Small intestine (tissue), 7 donors: ENCODE measurements at regions not wholly inside any gene's neighbourhood (a gene's known extent, or its start where the extent isn't known, plus 50 kb on each side); places are given as distances from the start of the nearest gene placed in this dataset.
A peak's percentile ranks its signal among the peaks of the same experiment; 100 is the strongest.
"Not testable (repeated sequence)": the region's sequence is repeated elsewhere in the genome, so short reads cannot be mapped to it uniquely, and the experiment has no call there.

ENCODE experiments used
- DNase-seq, 2 donors: peaks; one replicate each; pipeline versions ENCODE4 v3.0.0 to v3.0.0-alpha.2; 2013
- FAIRE-seq: peaks from 2 replicates; lab custom pipeline; 2012; peaks lifted over from hg19 to GRCh38; lab: Jason Lieb, UNC
- H3K27ac ChIP-seq, 3 donors: one replicate each; pipeline ENCODE4 v1.5.1; 2013; ENCODE audit warnings: low read length in 2 of 3, mild to moderate bottlenecking in 2 of 3, control low read depth in 1 of 3, inconsistent platforms in 1 of 3, low read depth in 1 of 3, moderate library complexity in 1 of 3
- H3K27me3 ChIP-seq, 3 donors: one replicate each; pipeline ENCODE4 v1.6.1; 2013; ENCODE audit warnings: low read length in 3 of 3, inconsistent platforms in 1 of 3; ENCODE audit not compliant: control insufficient read depth in 3 of 3, insufficient read depth in 3 of 3
- H3K36me3 ChIP-seq, 3 donors: one replicate each; pipeline ENCODE4 v1.6.1; 2013; ENCODE audit warnings: low read length in 3 of 3, inconsistent platforms in 1 of 3, low read depth in 1 of 3, mild to moderate bottlenecking in 1 of 3, moderate library complexity in 1 of 3; ENCODE audit not compliant: control insufficient read depth in 3 of 3, insufficient read depth in 2 of 3
- H3K4me1 ChIP-seq, 3 donors: one replicate each; pipeline ENCODE4 v1.6.1; 2013; ENCODE audit warnings: low read length in 2 of 3, inconsistent platforms in 1 of 3, low read depth in 1 of 3, mild to moderate bottlenecking in 1 of 3, moderate library complexity in 1 of 3; ENCODE audit not compliant: control insufficient read depth in 3 of 3, insufficient read depth in 2 of 3
- H3K4me3 ChIP-seq, 3 donors: one replicate each; pipeline ENCODE4 v1.5.1; 2013; ENCODE audit warnings: low read length in 3 of 3, control low read depth in 1 of 3, inconsistent platforms in 1 of 3, low read depth in 1 of 3, mild to moderate bottlenecking in 1 of 3, moderate library complexity in 1 of 3
- H3K9me3 ChIP-seq, 2 donors: one replicate each; pipeline ENCODE4 v1.6.1; 2013; ENCODE audit warnings: low read depth in 1 of 2, low read length in 1 of 2; ENCODE audit not compliant: control insufficient read depth in 2 of 2, insufficient read depth in 1 of 2
- WGBS, 3 donors: extraction: QIAGEN DNeasy Blood & Tissue Kit; methylation state at CpG; one replicate each; pipeline ENCODE4 v1.1.7; 2013; 5-methylcytosine and 5-hydroxymethylcytosine counted together
- donor health status: healthy with polysubstance abuse.
- donor health status: control.
- donor health status: control.
- donor health status: Bipolar disorder and iron deficiency.
- donor health status: healthy.

DNA sequence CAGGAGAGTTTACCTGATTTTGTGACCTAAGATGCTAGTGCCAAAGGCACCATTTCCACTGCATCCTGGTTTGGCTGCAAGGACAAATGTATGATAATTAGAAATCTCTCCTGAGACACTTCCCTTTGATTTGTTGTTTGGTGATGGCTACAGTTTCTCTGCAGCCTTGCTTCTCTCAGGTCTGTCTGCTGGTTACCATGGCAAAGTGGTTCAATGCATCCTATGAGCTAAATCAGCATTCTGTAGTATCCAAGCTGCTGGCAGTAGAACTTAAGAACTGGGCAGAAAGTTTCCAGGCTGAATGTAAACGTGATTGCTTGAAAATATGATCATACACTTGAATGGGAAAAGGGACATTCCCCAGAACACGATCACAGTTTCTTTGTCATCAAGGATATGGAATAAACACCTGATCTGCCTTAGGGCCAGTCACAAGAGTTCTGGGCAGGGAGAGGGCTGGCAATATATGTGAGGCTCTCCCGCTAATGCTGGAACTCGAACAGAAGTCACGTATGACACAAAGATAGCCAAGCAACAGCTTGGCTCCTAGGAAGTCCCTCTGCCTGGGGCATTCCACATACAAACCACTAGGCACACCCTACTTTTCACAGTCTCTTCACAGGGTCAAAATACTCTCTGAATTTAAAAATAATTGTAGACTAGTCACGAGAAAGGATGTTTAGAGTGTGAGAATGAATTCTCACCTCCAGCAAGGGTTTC is 138.1 kb upstream of the GRAMD2B start:
- H3K27ac ChIP-seq: no peak overlapping the region
- no peaks in the 10 kb centered on the region for H3K27me3 ChIP-seq
- H3K9me3 ChIP-seq: no peaks in the 10 kb centered on the region
- no peak for DNase-seq
- H3K4me3 ChIP-seq: no peak overlapping the region
- 84 to 88% (median 87%) methylated on average over 6 of the region's 6 CpGs for WGBS, 3 donors
- H3K36me3 ChIP-seq: no peaks in the 10 kb centered on the region
- no peaks in the 10 kb centered on the region for H3K4me1 ChIP-seq
- FAIRE-seq: no peak

DNA sequence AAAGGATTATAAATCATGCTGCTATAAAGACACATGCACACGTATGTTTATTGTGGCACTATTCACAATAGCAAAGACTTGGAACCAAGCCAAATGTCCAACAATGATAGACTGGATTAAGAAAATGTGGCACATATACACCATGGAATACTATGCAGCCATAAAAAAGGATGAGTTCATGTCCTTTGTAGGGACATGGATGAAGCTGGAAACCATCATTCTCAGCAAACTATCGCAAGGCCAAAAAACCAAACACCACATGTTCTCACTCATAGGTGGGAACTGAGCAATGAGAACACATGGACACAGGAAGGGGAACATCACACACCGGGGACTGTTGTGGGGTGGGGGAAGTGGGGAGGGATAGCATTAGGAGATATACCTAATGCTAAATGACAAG is 127.1 kb upstream of the GRAMD2B start:
- H3K36me3 ChIP-seq, H3K4me3 ChIP-seq, H3K9me3 ChIP-seq, H3K27me3 ChIP-seq, H3K4me1 ChIP-seq, DNase-seq, FAIRE-seq, H3K27ac ChIP-seq: not testable (repeated sequence)
- WGBS, 3 donors: 75 to 100% (median 92%) methylated on average over 1 to 2 of the region's 3 CpGs

DNA sequence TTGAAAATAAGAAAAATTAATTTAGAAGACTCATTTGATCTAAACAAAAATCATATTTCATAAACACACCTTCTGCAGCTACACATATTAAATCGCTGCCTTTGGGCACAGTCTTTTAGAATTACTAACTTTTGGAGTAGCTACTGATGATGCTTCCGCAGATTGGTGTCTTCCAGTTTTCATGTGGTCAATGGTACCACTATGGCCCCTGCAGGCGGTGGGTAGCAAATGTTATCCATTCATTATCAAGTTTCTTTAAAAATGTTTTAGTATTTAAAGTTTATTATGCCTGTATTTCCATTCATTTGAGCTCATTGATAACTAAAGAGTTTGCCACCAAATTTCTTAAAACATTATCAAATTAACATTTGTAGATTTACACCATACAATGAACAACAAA is 122.9 kb upstream of the GRAMD2B start:
- Histone ChIP-seq H3K4me1 (no peaks in the 10 kb centered on the region), H3K4me3 (no peak overlapping the region), H3K9me3 (no peaks in the 10 kb centered on the region), H3K36me3 (no peaks in the 10 kb centered on the region), H3K27me3 (peaks cover 0 to 1% (median 0%) of the 10 kb centered on the region in 3 donors), H3K27ac (no peak overlapping the region)
- FAIRE-seq (no peak), DNase-seq (no peak)
- WGBS, 3 donors: 88 to 94% (median 90%) methylated on average over 3 of the region's 3 CpGs

DNA sequence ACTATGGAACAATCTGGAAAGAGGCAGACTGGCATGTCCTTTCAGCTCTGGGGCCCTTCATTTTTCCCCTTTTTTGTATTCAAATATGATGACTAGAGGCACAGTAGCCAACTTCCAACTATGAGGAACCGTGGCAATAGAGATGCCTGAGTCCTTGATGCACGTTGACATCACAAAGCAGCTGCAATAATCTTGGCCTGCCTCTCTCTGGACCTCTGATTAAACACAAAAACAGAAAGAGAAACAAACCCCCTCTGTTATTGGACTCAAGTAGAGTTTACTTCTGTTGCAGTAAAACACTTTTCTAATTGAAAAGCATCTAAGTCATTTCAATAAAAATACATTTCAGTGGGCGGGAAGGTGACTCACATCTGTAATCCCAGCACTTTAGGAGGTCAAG is 122.2 kb upstream of the GRAMD2B start:
- WGBS, 3 donors: 64 to 69% (median 69%) methylated on average over 3 of the region's 3 CpGs
- FAIRE-seq: no peak

DNA sequence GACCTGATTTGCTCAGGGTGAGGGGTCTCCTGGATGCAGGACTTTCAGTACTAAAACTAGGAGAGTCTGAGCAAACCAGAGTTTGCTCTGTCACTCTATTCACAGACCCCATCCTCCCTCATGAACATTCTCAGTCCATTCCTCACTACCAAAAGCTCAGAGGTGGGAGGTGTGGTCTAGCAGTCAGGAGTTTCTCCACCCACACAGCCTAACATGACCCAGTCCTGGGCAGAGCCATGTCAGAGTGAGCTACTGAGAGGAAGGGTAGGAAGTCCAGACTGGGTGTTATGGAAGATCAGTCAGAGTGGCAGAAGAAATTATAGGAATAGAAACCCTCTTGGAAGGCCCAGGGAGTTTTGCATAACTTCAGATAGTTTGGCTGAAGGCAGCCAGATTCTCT is 113.3 kb upstream of the GRAMD2B start:
- Histone ChIP-seq H3K27ac (no peak overlapping the region), H3K4me1 (no peaks in the 10 kb centered on the region), H3K4me3 (no peak overlapping the region), H3K36me3 (no peaks in the 10 kb centered on the region), H3K27me3 (no peaks in the 10 kb centered on the region), H3K9me3 (no peaks in the 10 kb centered on the region)
- no peak for DNase-seq
- FAIRE-seq: no peak

More for the DNA sequence above, 122.2 kb upstream of the GRAMD2B start:
- Histone ChIP-seq H3K27me3 (peaks cover 0 to 1% (median 0%) of the 10 kb centered on the region in 3 donors), H3K27ac (no peak overlapping the region), H3K4me3 (no peak overlapping the region), H3K36me3 (no peaks in the 10 kb centered on the region), H3K4me1 (no peaks in the 10 kb centered on the region), H3K9me3 (no peaks in the 10 kb centered on the region)
- DNase-seq: no peak

DNA sequence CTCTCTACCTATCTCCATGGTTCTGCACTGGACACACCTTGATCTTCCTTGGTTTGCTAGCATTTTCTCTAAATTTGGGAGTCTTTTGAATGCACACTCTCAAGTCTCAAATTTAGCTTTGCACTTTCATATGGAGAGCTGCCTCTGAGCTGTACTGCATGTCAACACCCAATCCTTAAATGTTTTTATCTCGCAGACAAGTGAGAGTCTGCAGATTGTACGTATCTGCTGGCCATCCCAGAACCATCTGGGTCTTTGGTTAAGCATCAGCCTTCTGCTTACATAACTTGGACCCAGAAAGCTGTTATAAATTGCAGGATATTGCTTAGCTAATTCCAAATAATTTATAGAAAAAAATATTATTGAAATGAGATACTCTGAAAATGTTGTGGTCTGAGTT is 111.4 kb upstream of the GRAMD2B start:
- no peaks in the 10 kb centered on the region for H3K27me3 ChIP-seq
- WGBS, 3 donors: 71 to 93% (median 87%) methylated on average over 2 of the region's 2 CpGs
- FAIRE-seq: no peak
- no peak overlapping the region for H3K27ac ChIP-seq
- no peaks in the 10 kb centered on the region for H3K36me3 ChIP-seq
- H3K4me1 ChIP-seq: no peaks in the 10 kb centered on the region
- DNase-seq: no peak
- H3K9me3 ChIP-seq: no peaks in the 10 kb centered on the region
- H3K4me3 ChIP-seq: no peak overlapping the region

DNA sequence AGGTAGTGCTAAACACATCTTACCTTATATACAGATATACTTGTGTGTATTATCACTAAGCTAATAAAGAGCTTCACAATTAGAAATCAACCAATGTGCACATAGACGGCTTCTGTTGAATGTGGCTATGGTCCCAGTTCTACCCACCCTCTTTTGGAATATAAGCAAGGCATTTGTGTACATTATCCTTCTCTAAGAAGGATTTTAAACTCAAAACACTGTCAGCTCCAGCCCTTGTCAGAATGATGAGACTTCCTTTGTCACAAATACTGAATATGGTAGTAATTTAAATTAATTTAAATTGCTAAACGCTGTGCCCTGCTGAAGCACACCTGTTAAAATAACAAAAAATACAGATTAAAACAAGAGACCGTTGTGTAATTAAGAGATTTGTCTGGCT is 107.9 kb upstream of the GRAMD2B start:
- H3K27me3 ChIP-seq: no peaks in the 10 kb centered on the region
- H3K27ac ChIP-seq: no peak overlapping the region
- DNase-seq (no peak), FAIRE-seq (no peak)
- H3K4me1 ChIP-seq: no peaks in the 10 kb centered on the region
- H3K4me3 ChIP-seq: no peak overlapping the region
- no peaks in the 10 kb centered on the region for H3K9me3 ChIP-seq
- H3K36me3 ChIP-seq: no peaks in the 10 kb centered on the region
- 69 to 84% (median 78%) methylated on average over 3 of the region's 3 CpGs for WGBS, 3 donors

DNA sequence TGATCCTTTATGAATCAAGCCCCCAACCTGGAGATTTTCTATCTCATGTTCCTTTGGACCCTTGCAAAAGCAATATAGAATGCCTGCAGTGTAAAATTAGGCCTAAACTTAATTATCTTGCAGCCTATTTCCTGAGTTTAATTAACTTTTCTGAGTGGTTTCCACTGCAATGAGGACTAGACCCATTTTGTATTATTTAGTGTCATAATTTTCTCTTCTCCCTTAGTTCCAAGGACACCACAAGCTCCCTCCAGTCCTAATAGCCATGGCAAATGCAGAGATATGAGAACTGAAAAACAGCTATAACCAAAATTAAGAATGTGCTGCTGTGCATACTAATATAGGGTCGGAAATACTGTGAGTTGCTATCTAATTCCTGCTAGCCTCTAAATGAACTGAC is 90.9 kb upstream of the GRAMD2B start:
- 19 to 77% (median 26%) methylated on average over 1 of the region's 1 CpG for WGBS, 3 donors
- Histone ChIP-seq H3K36me3 (no peaks in the 10 kb centered on the region), H3K27ac (no peak overlapping the region), H3K27me3 (no peaks in the 10 kb centered on the region), H3K9me3 (no peaks in the 10 kb centered on the region), H3K4me3 (no peak overlapping the region), H3K4me1 (no peaks in the 10 kb centered on the region)
- DNase-seq (no peak), FAIRE-seq (no peak)

DNA sequence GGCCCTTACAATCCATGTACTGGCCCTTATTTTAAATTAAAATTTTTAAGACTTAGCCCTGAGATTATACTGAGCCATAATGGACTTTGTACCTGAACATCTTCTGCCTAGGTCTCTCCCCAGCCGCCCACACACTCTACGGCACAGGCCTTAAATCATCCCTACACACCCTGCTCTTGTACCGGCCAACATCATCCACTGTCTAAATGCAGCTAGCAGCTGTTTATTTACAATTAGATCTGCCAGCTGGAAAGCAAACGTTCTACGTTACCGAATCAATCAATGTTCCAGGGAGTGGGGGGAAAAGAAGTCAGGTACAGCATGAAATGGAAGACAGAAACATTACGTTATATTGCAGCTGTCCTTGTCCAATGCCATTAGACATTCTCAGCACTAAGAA is 88.4 kb upstream of the GRAMD2B start:
- H3K4me3 ChIP-seq: no peak overlapping the region
- H3K27me3 ChIP-seq: no peaks in the 10 kb centered on the region
- DNase-seq (peak in 1 of 2 donors; percentile 6), FAIRE-seq (no peak)
- no peak overlapping the region for H3K27ac ChIP-seq
- H3K4me1 ChIP-seq: peaks cover 0 to 4% (median 0%) of the 10 kb centered on the region in 3 donors
- no peaks in the 10 kb centered on the region for H3K9me3 ChIP-seq
- no peaks in the 10 kb centered on the region for H3K36me3 ChIP-seq
- WGBS, 3 donors: 57 to 66% (median 65%) methylated on average over 7 of the region's 7 CpGs
